ENCODE measurements at regions not wholly inside any gene's neighbourhood (a gene's known extent, or its start where the extent isn't known, plus 50 kb on each side); places are given as distances from the start of the nearest gene placed in this dataset.

GRCh38 chr21:40912375-40912774 is 65.4 kb upstream of the DSCAM start:
- no peak for TF ChIP-seq LEF1 (IDR thresholded peaks at IDR 0.05; ENCODE audit: borderline replicate concordance)
- no peak for TF ChIP-seq BHLHE40 (IDR thresholded peaks at IDR 0.05; ENCODE audit: borderline replicate concordance)
- TF ChIP-seq TARDBP (IDR thresholded peaks at IDR 0.05): no peak
- TF ChIP-seq SP1 (IDR thresholded peaks at IDR 0.05): no peak
- no peak for TF ChIP-seq ELF4 (IDR thresholded peaks at IDR 0.05)
- no peak for TF ChIP-seq NFRKB (IDR thresholded peaks at IDR 0.05)

Measured in HEK293T (cell line).